ENCODE measurements at regions not wholly inside any gene's neighbourhood (a gene's known extent, or its start where the extent isn't known, plus 50 kb on each side); places are given as distances from the start of the nearest gene placed in this dataset.

DNA sequence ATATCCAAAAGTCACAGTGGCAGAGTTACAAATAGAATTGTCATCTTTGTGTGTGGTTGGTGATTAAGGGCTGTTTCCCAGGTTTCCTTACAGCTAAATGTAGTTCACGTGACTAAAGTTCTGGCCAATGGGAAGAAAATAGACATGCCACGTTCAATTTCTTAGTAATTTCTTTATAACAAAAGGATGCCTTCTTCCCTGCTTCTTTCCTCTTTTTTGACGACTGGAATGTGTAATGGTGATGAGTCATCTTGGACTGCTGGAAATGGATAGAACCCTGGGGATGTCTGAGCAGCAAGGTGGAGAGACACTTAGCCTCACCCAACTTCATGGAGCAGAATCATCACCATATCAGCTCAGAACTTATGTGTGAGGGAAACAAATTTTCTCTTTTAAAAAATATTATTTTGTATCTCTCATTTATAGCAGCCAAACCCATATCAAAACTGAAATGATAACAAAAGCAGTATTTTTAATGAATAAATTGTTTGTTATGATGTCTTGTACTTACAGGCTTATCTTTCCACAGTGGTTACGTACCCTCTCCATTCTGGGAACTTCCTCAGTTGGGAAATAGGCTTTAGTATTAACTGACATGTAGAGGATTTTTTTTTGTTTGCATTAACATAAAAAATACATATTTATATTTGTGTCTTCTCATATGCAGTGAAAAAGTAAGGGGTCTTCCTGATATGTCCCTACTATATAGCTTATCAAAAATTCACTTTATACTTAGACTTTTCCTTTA is 91.1 kb upstream of the CDH2 start:
- H3K27me3 ChIP-seq (replicated peaks; ENCODE audit: insufficient read depth, low read depth, low read length, poor library complexity): no peaks in the 10 kb centered on the region
- no peak overlapping the region for H3K27ac ChIP-seq (ENCODE audit: low read depth, low read length, poor library complexity, severe bottlenecking)
- H3K36me3 ChIP-seq (ENCODE audit: insufficient read depth, low read length, poor library complexity, severe bottlenecking): no peaks in the 10 kb centered on the region
- BruUV-seq (replicated peaks): no TSS peak
- TF ChIP-seq EZH2 (IDR thresholded peaks at IDR 0.05; ENCODE audit: borderline replicate concordance, low read depth, low read length, poor library complexity, severe bottlenecking): no peak
- TF ChIP-seq, protein P1, sequence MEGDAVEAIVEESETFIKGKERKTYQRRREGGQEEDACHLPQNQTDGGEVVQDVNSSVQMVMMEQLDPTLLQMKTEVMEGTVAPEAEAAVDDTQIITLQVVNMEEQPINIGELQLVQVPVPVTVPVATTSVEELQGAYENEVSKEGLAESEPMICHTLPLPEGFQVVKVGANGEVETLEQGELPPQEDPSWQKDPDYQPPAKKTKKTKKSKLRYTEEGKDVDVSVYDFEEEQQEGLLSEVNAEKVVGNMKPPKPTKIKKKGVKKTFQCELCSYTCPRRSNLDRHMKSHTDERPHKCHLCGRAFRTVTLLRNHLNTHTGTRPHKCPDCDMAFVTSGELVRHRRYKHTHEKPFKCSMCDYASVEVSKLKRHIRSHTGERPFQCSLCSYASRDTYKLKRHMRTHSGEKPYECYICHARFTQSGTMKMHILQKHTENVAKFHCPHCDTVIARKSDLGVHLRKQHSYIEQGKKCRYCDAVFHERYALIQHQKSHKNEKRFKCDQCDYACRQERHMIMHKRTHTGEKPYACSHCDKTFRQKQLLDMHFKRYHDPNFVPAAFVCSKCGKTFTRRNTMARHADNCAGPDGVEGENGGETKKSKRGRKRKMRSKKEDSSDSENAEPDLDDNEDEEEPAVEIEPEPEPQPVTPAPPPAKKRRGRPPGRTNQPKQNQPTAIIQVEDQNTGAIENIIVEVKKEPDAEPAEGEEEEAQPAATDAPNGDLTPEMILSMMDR (conservative IDR thresholded peaks at IDR 0.05; ENCODE audit: low read depth, low read length): no peak
- DNase-seq (ENCODE audit: low spot score): peak; percentile 57
- H3K4me3 ChIP-seq (ENCODE audit: low read depth, low read length, poor library complexity, severe bottlenecking): no peak overlapping the region
- CTCF ChIA-PET: no interaction called here
- H3K9me3 ChIP-seq (ENCODE audit: low read depth, low read length, poor library complexity, severe bottlenecking): no peaks in the 10 kb centered on the region
- POLR2A ChIA-PET (ENCODE audit: low non-redundant PET): no interaction called here
- intact Hi-C loops (cut with micrococcal nuclease; ENCODE audit: unreplicated experiment): no loop called here
- H3K4me1 ChIP-seq (ENCODE audit: insufficient read depth, low read length, poor library complexity, severe bottlenecking): no peaks in the 10 kb centered on the region

GRCh38 chr18:28267276-28267675 is 90.3 kb upstream of the CDH2 start:
- intact Hi-C loops (cut with micrococcal nuclease; ENCODE audit: unreplicated experiment): no loop called here
- ChIA-PET POLR2A (ENCODE audit: low non-redundant PET) (no interaction called here), CTCF (no interaction called here)
- no peak overlapping the region for H3K4me3 ChIP-seq (ENCODE audit: low read depth, low read length, poor library complexity, severe bottlenecking)
- no peak for DNase-seq (ENCODE audit: low spot score)
- H3K27ac ChIP-seq (ENCODE audit: low read depth, low read length, poor library complexity, severe bottlenecking): no peak overlapping the region
- no peaks in the 10 kb centered on the region for H3K27me3 ChIP-seq (replicated peaks; ENCODE audit: insufficient read depth, low read depth, low read length, poor library complexity)
- H3K9me3 ChIP-seq (ENCODE audit: low read depth, low read length, poor library complexity, severe bottlenecking): no peaks in the 10 kb centered on the region
- no peaks in the 10 kb centered on the region for H3K4me1 ChIP-seq (ENCODE audit: insufficient read depth, low read length, poor library complexity, severe bottlenecking)
- no TSS peak for BruUV-seq (replicated peaks)
- H3K36me3 ChIP-seq (ENCODE audit: insufficient read depth, low read length, poor library complexity, severe bottlenecking): no peaks in the 10 kb centered on the region
- no peak for TF ChIP-seq EZH2 (IDR thresholded peaks at IDR 0.05; ENCODE audit: borderline replicate concordance, low read depth, low read length, poor library complexity, severe bottlenecking)
- TF ChIP-seq, protein P1 (conservative IDR thresholded peaks at IDR 0.05; ENCODE audit: low read depth, low read length): no peak

DNA sequence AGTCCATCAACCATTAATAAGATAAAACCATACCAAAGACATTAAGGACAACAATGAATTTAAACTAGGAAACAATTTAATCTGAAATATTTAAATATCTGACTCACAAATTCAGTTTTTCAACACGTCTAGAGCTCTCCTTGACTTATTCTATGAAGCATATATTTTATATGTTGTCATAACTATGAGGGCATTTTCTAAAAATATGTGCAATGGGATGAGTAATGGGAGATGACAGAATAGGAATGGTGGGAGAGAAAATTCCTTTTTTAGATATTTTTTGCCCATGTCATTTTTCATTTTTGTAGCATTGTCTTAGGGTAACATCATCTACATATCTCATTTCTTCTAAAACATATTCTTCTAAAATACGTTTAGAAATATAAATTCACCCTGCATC is 79.2 kb upstream of the CDH2 start:
- BruUV-seq (replicated peaks): no TSS peak
- TF ChIP-seq EZH2 (IDR thresholded peaks at IDR 0.05; ENCODE audit: borderline replicate concordance, low read depth, low read length, poor library complexity, severe bottlenecking): no peak
- TF ChIP-seq, protein P1 (conservative IDR thresholded peaks at IDR 0.05; ENCODE audit: low read depth, low read length): no peak

More for the DNA sequence above, 79.2 kb upstream of the CDH2 start:
- H3K9me3 ChIP-seq (ENCODE audit: low read depth, low read length, poor library complexity, severe bottlenecking): no peaks in the 10 kb centered on the region
- H3K27ac ChIP-seq (ENCODE audit: low read depth, low read length, poor library complexity, severe bottlenecking): no peak overlapping the region
- no peak overlapping the region for H3K4me3 ChIP-seq (ENCODE audit: low read depth, low read length, poor library complexity, severe bottlenecking)
- no peaks in the 10 kb centered on the region for H3K36me3 ChIP-seq (ENCODE audit: insufficient read depth, low read length, poor library complexity, severe bottlenecking)
- DNase-seq (ENCODE audit: low spot score): no peak
- ChIA-PET POLR2A (ENCODE audit: low non-redundant PET) (no interaction called here), CTCF (no interaction called here)
- intact Hi-C loops (cut with micrococcal nuclease; ENCODE audit: unreplicated experiment): no loop called here
- H3K27me3 ChIP-seq (replicated peaks; ENCODE audit: insufficient read depth, low read depth, low read length, poor library complexity): no peaks in the 10 kb centered on the region
- no peaks in the 10 kb centered on the region for H3K4me1 ChIP-seq (ENCODE audit: insufficient read depth, low read length, poor library complexity, severe bottlenecking)

Measured in A673 (cell line).